Liver (tissue), 3 donors: ENCODE measurements at regions not wholly inside any gene's neighbourhood (a gene's known extent, or its start where the extent isn't known, plus 50 kb on each side); places are given as distances from the start of the nearest gene placed in this dataset.

Source experiments
- CTCF ChIP-seq: fragments of 150-350 bp; IDR thresholded peaks from 2 replicates; pipeline ENCODE4 v1.5.1; 2017; ENCODE audit warnings: improper control_type of control experiment, low read depth, low read length; ENCODE audit not compliant: missing input control
- FOXA1 ChIP-seq: IDR thresholded peaks from 2 replicates; pipeline ENCODE4 v1.6.1; 2016; ENCODE audit warnings: antibody characterized with exemption
- HNF4A ChIP-seq, 2 donors: conservative IDR thresholded peaks; 2 replicates each; pipeline ENCODE4 v1.6.1; 2016; ENCODE audit warnings: antibody characterized with exemption in 2 of 2, mild to moderate bottlenecking in 2 of 2
- HNF4G ChIP-seq: IDR thresholded peaks from 2 replicates; pipeline ENCODE4 v1.6.1; 2016; ENCODE audit warnings: antibody characterized with exemption
- JUND ChIP-seq, 2 donors: IDR thresholded peaks; 2 replicates each; pipeline ENCODE4 v1.6.1; 2016; ENCODE audit warnings: antibody characterized with exemption in 2 of 2
- MAX ChIP-seq: IDR thresholded peaks from 2 replicates; pipeline ENCODE4 v1.6.1; 2016; ENCODE audit warnings: antibody characterized with exemption
- RAD21 ChIP-seq, 2 donors: IDR thresholded peaks; 2 replicates each; pipeline ENCODE4 v1.6.1; 2016; ENCODE audit warnings: antibody characterized with exemption in 2 of 2, mild to moderate bottlenecking in 2 of 2
- SP1 ChIP-seq: IDR thresholded peaks from 2 replicates; pipeline ENCODE4 v1.6.1; 2018; ENCODE audit warnings: antibody characterized with exemption, mild to moderate bottlenecking
- ZBTB33 ChIP-seq: IDR thresholded peaks from 2 replicates; pipeline ENCODE4 v1.6.1; 2016; ENCODE audit warnings: antibody characterized with exemption
- TF ChIP-seq, protein P1 (sequence below): IDR thresholded peaks from 2 replicates; pipeline ENCODE4 v1.6.1; 2016; ENCODE audit warnings: antibody characterized with exemption, mild to moderate bottlenecking
- TF ChIP-seq, protein P2 (sequence below): IDR thresholded peaks from 2 replicates; pipeline ENCODE4 v1.6.1; 2016; ENCODE audit warnings: antibody characterized with exemption
- donor health status: healthy.
- donor health status: healthy.

DNA sequence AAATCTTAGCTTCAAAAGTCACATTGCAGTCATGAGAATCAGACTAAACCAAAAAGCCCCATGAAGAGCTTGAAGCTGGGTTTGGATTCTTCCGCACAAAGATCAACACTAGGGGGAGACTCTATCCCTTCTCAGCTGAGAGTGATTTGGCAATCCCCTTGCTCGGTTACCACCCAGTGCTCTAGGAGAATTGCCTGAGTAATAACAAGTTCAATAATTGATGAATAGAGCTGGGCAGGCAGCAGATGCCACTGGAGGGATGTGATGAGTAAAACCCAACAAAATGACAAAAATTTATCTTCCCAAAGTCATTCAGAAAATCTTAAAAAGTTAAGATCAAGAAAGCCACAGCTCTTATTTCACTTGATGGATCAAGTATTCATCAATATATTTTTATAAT, 185.6 kb upstream of the ARID2 start:
- TF ChIP-seq CTCF (peak; percentile 74), FOXA1 (no peak), JUND (IDR thresholded peaks at IDR 0.05) (no peak), HNF4A (conservative IDR thresholded peaks at IDR 0.05) (peak; percentile 3 to 21), MAX (no peak), ZBTB33 (no peak), RAD21 (IDR thresholded peaks at IDR 0.05) (peak; percentile 96), HNF4G (no peak), SP1 (no peak)
- TF ChIP-seq, protein P1, sequence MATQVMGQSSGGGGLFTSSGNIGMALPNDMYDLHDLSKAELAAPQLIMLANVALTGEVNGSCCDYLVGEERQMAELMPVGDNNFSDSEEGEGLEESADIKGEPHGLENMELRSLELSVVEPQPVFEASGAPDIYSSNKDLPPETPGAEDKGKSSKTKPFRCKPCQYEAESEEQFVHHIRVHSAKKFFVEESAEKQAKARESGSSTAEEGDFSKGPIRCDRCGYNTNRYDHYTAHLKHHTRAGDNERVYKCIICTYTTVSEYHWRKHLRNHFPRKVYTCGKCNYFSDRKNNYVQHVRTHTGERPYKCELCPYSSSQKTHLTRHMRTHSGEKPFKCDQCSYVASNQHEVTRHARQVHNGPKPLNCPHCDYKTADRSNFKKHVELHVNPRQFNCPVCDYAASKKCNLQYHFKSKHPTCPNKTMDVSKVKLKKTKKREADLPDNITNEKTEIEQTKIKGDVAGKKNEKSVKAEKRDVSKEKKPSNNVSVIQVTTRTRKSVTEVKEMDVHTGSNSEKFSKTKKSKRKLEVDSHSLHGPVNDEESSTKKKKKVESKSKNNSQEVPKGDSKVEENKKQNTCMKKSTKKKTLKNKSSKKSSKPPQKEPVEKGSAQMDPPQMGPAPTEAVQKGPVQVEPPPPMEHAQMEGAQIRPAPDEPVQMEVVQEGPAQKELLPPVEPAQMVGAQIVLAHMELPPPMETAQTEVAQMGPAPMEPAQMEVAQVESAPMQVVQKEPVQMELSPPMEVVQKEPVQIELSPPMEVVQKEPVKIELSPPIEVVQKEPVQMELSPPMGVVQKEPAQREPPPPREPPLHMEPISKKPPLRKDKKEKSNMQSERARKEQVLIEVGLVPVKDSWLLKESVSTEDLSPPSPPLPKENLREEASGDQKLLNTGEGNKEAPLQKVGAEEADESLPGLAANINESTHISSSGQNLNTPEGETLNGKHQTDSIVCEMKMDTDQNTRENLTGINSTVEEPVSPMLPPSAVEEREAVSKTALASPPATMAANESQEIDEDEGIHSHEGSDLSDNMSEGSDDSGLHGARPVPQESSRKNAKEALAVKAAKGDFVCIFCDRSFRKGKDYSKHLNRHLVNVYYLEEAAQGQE = no peak
- TF ChIP-seq, protein P2, sequence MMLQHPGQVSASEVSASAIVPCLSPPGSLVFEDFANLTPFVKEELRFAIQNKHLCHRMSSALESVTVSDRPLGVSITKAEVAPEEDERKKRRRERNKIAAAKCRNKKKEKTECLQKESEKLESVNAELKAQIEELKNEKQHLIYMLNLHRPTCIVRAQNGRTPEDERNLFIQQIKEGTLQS = peak; percentile 15
